CD4-positive, alpha-beta T cell (primary cell): ENCODE measurements at regions not wholly inside any gene's neighbourhood (a gene's known extent, or its start where the extent isn't known, plus 50 kb on each side); places are given as distances from the start of the nearest gene placed in this dataset.
A peak's percentile ranks its signal among the peaks of the same experiment; 100 is the strongest.

Experiments
- ATAC-seq: fragments of 200-7000 bp; cut with Tn5 transposase; one replicate; pipeline ENCODE4 v1.10.0; 2022; ENCODE audit warnings: mild to moderate bottlenecking; ENCODE audit not compliant: poor library complexity
- CTCF ChIA-PET: fragments of 350-600 bp; sonication (Branson Sonifier 250); formaldehyde crosslinking; loops from one replicate; lab custom pipeline; 2021; ENCODE audit warnings: antibody characterized with exemption, inconsistent platforms; lab: Charles Lee
- POLR2A ChIA-PET: fragments of 350-600 bp; sonication (Branson Sonifier 250); formaldehyde crosslinking; loops from one replicate; lab custom pipeline; 2021; ENCODE audit warnings: antibody characterized with exemption, inconsistent platforms; lab: Charles Lee
- DNase-seq, 14 experiments: peaks; one replicate each; pipeline ENCODE4 v3.0.0-alpha.2; 2013 to 2020; ENCODE audit warnings: mixed read lengths in 2 of 14
- H3K27ac ChIP-seq, 2 donors: one replicate each; pipeline versions ENCODE4 v1.5.1 to v1.7.0; 2013; ENCODE audit warnings: low read length in 2 of 2, low read depth in 1 of 2, mild to moderate bottlenecking in 1 of 2
- H3K27me3 ChIP-seq, 2 experiments: 1 replicate in 1 of 2; 2 replicates in 1 of 2; pipeline versions ENCODE4 v1.6.1 to v1.7.0; 2013; ENCODE audit warnings: low read length in 2 of 2, control low read depth in 1 of 2, mild to moderate bottlenecking in 1 of 2, moderate library complexity in 1 of 2; ENCODE audit not compliant: insufficient read depth in 2 of 2, control insufficient read depth in 1 of 2
- H3K36me3 ChIP-seq: one replicate; pipeline ENCODE4 v1.6.1; 2013; ENCODE audit warnings: low read length, control low read depth; ENCODE audit not compliant: insufficient read depth
- H3K4me1 ChIP-seq: one replicate; pipeline ENCODE4 v1.6.1; 2013; ENCODE audit warnings: low read length, control low read depth; ENCODE audit not compliant: insufficient read depth
- H3K4me3 ChIP-seq: one replicate; pipeline ENCODE4 v1.5.1; 2013; ENCODE audit warnings: mild to moderate bottlenecking, low read length, moderate library complexity
- H3K9me3 ChIP-seq, 2 experiments: 1 replicate in 1 of 2; 2 replicates in 1 of 2; pipeline versions ENCODE4 v1.6.1 to v1.7.0; 2013; ENCODE audit warnings: low read length in 2 of 2, mild to moderate bottlenecking in 2 of 2, control low read depth in 1 of 2, moderate library complexity in 1 of 2; ENCODE audit not compliant: control insufficient read depth in 1 of 2, insufficient read depth in 1 of 2
- H3K27ac Mint-ChIP-seq: one replicate; pipeline ENCODE4 v1.8.0; 2020; ENCODE audit warnings: mixed read lengths
- H3K27me3 Mint-ChIP-seq: one replicate; pipeline ENCODE4 v1.8.0; 2021; ENCODE audit warnings: mixed read lengths
- H3K36me3 Mint-ChIP-seq: one replicate; pipeline ENCODE4 v1.8.0; 2021; ENCODE audit warnings: low read depth, mixed read lengths
- H3K4me1 Mint-ChIP-seq: one replicate; pipeline ENCODE4 v1.8.0; 2021; ENCODE audit warnings: low read depth, mixed read lengths
- H3K4me3 Mint-ChIP-seq: one replicate; pipeline ENCODE4 v1.8.0; 2020; ENCODE audit warnings: mild to moderate bottlenecking, mixed read lengths
- H3K9me3 Mint-ChIP-seq: one replicate; pipeline ENCODE4 v1.8.0; 2020; ENCODE audit warnings: mixed read lengths
- intact Hi-C, 2 experiments: fragments of 100-400 bp; cut with DNase I in 1 of 2; cut with micrococcal nuclease in 1 of 2; formaldehyde crosslinking; loops; one replicate each; pipeline versions ENCODE4 v1.15.1 to v1.9.0; 2023 to 2025; cut with DNase I, micrococcal nuclease
- TF ChIP-seq, protein P1 (sequence below): fragments of 200-600 bp; IDR thresholded peaks from one replicate; pipeline ENCODE4 v1.8.0; 2022; ENCODE audit warnings: antibody characterized with exemption, mild to moderate bottlenecking

DNA sequence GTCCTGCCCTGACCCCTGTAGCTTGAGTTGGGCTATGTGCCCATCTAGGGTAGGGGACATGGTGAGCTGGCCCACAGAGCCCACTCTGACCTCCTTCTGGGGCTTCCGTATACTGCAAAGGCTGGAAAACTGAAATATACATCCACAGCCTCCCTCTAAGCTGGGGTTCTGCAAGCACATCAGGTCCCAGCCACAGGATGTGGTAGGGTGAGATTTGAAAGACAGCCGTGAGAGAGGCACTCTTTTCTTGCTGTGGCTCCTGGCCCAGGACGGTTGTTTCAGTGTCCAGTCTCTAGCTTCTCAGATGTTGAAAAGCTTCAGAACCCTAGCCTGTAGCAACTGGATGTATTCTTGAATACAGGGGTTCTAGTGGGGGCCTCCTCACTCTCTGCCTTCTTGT lies 60.1 kb upstream of the ADRB1 start:
- Mint-ChIP-seq H3K4me1 (peaks cover 15% of the 10 kb centered on the region), H3K27ac (no peak overlapping the region), H3K4me3 (no peak overlapping the region), H3K36me3 (no peaks in the 10 kb centered on the region), H3K27me3 (peaks cover 2% of the 10 kb centered on the region), H3K9me3 (peaks cover 8% of the 10 kb centered on the region)
- peak in 5 of 14 experiments; percentile 5 to 35 (median 22) for DNase-seq
- Histone ChIP-seq H3K4me1 (peaks cover 16% of the 10 kb centered on the region), H3K27me3 (no peaks in the 10 kb centered on the region), H3K36me3 (no peaks in the 10 kb centered on the region), H3K4me3 (no peak overlapping the region), H3K9me3 (peaks cover 0 to 4% of the 10 kb centered on the region in 2 experiments), H3K27ac (no peak overlapping the region)
- ChIA-PET CTCF (no interaction called here), POLR2A (no interaction called here)
- TF ChIP-seq, protein P1, sequence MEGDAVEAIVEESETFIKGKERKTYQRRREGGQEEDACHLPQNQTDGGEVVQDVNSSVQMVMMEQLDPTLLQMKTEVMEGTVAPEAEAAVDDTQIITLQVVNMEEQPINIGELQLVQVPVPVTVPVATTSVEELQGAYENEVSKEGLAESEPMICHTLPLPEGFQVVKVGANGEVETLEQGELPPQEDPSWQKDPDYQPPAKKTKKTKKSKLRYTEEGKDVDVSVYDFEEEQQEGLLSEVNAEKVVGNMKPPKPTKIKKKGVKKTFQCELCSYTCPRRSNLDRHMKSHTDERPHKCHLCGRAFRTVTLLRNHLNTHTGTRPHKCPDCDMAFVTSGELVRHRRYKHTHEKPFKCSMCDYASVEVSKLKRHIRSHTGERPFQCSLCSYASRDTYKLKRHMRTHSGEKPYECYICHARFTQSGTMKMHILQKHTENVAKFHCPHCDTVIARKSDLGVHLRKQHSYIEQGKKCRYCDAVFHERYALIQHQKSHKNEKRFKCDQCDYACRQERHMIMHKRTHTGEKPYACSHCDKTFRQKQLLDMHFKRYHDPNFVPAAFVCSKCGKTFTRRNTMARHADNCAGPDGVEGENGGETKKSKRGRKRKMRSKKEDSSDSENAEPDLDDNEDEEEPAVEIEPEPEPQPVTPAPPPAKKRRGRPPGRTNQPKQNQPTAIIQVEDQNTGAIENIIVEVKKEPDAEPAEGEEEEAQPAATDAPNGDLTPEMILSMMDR, result no peak
- ATAC-seq, result peak; percentile 41
- intact Hi-C loops, result no loop called here

DNA sequence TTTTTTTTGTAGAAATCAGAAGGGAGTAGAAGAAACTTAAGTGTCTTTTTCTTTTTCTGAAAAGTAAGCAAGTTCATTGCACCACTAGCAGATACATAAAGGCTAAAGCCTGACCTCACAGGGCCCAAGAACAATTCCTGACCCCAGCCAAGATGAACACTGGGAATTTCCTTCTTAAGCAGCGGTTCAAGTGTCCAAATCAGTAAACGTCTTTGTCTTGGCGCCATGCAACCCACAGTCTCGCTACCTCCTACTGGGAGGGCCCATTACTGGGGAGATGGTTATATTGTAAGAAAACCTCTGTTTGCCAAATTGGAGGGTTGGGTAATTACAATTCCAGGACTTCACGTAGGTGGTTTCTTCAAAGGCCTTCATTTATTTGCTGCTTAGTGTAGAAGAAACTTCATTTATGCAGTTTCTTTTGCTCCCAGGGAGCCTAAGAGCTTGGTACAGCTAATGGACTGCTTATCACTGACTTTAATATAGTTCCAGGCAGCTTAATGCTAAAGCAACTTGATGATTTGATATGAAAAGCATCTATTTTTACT lies 58.3 kb upstream of the ADRB1 start:
- H3K27me3 ChIP-seq, result no peaks in the 10 kb centered on the region
- ATAC-seq (no peak), DNase-seq (no peak)
- H3K9me3 Mint-ChIP-seq, result peaks cover 8% of the 10 kb centered on the region
- peaks cover 16% of the 10 kb centered on the region for H3K4me1 ChIP-seq
- TF ChIP-seq, protein P1, result no peak
- no peak overlapping the region for H3K4me3 ChIP-seq
- no peaks in the 10 kb centered on the region for H3K36me3 ChIP-seq
- no peak overlapping the region for H3K27ac Mint-ChIP-seq
- ChIA-PET CTCF (interaction anchor here (0.7 kb wide), 1 partner anchor 591 kb away, joined by 3 read pairs; no protein-coding TSS in a partner anchor), POLR2A (no interaction called here)
- intact Hi-C loops, result no loop called here
- H3K4me1 Mint-ChIP-seq, result peaks cover 15% of the 10 kb centered on the region
- H3K27me3 Mint-ChIP-seq, result peaks cover 4% of the 10 kb centered on the region
- H3K36me3 Mint-ChIP-seq, result no peaks in the 10 kb centered on the region
- no peak overlapping the region for H3K4me3 Mint-ChIP-seq
- H3K9me3 ChIP-seq, result no peaks in the 10 kb centered on the region
- no peak overlapping the region for H3K27ac ChIP-seq

DNA sequence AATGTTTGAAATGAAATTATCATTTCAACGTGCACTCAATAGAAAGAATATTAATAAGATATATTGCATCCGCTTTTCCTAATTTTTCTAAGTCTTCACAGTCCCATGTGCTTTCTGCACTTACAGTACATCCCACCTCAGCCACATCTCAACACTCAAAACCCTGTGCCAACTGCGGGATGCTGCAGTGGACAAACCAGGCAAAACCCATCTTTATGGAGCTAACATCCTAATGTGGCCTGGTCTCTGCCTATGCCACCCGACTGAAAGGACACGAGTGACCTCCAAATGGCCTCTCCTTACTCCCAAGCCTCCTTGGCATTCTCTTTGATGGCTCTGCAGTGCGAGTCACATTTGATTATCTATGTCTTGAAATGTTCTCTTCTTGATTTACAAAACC lies 57.4 kb upstream of the ADRB1 start:
- Histone ChIP-seq H3K27ac (no peak overlapping the region), H3K9me3 (no peaks in the 10 kb centered on the region), H3K27me3 (peaks cover 0 to 2% of the 10 kb centered on the region in 2 experiments), H3K36me3 (no peaks in the 10 kb centered on the region), H3K4me1 (peaks cover 21% of the 10 kb centered on the region), H3K4me3 (no peak overlapping the region)
- H3K9me3 Mint-ChIP-seq, result peaks cover 8% of the 10 kb centered on the region
- peaks cover 4% of the 10 kb centered on the region for H3K27me3 Mint-ChIP-seq
- no peak overlapping the region for H3K27ac Mint-ChIP-seq
- TF ChIP-seq, protein P1, result no peak
- intact Hi-C loops, result no loop called here
- H3K4me1 Mint-ChIP-seq, result peaks cover 15% of the 10 kb centered on the region
- ChIA-PET POLR2A (no interaction called here), CTCF (interaction anchor here (0.6 kb wide), 1 partner anchor 12 kb away, joined by 3 read pairs; no protein-coding TSS in a partner anchor)
- no peaks in the 10 kb centered on the region for H3K36me3 Mint-ChIP-seq
- DNase-seq (no peak), ATAC-seq (no peak)
- no peak overlapping the region for H3K4me3 Mint-ChIP-seq
